Hepatocyte (in vitro differentiated cells): ENCODE measurements at regions not wholly inside any gene's neighbourhood (a gene's known extent, or its start where the extent isn't known, plus 50 kb on each side); places are given as distances from the start of the nearest gene placed in this dataset.

ENCODE experiments used
- CTCF ChIP-seq: fragments of 200-600 bp; sonication (generic); IDR thresholded peaks from 2 replicates; pipeline ENCODE4 v1.5.1; 2016; ENCODE audit warnings: antibody characterized with exemption, mild to moderate bottlenecking; ENCODE audit not compliant: poor library complexity
- EZH2 ChIP-seq: fragments of 200-600 bp; sonication (generic); IDR thresholded peaks from 2 replicates; pipeline ENCODE4 v1.6.1; 2016; ENCODE audit warnings: antibody characterized with exemption, mild to moderate bottlenecking, borderline replicate concordance
- EZH2phosphoT487 ChIP-seq: fragments of 200-600 bp; sonication (generic); IDR thresholded peaks from one replicate; pipeline ENCODE4 v1.6.1; 2018; ENCODE audit warnings: antibody characterized with exemption, mild to moderate bottlenecking, low read depth, moderate library complexity; ENCODE audit not compliant: unreplicated experiment, severe bottlenecking

GRCh38 chr20:6662309-6662708 lies 105.2 kb upstream of the BMP2 start:
- TF ChIP-seq CTCF (no peak), EZH2 (no peak), EZH2phosphoT487 (no peak)
